ENCODE measurements at regions not wholly inside any gene's neighbourhood (a gene's known extent, or its start where the extent isn't known, plus 50 kb on each side); places are given as distances from the start of the nearest gene placed in this dataset.

GRCh38 chr6:4415549-4415948, 280.2 kb upstream of the ECI2 start:
- Histone ChIP-seq H3K27me3 (ENCODE audit: insufficient read depth) (no peaks in the 10 kb centered on the region), H3K36me3 (ENCODE audit: insufficient read depth) (no peaks in the 10 kb centered on the region), H3F3A (replicated peaks; ENCODE audit: low read depth) (no peaks in the 10 kb centered on the region), H3K79me2 (replicated peaks; ENCODE audit: insufficient read depth) (no peaks in the 10 kb centered on the region), H3K4me2 (no peak overlapping the region), H4K20me1 (replicated peaks; ENCODE audit: insufficient read depth) (no peaks in the 10 kb centered on the region), H3K4me3 (no peak overlapping the region), H2AFZ (no peak overlapping the region), H3K27ac (ENCODE audit: low read depth) (no peak overlapping the region), H3K4me1 (ENCODE audit: insufficient read depth) (no peaks in the 10 kb centered on the region), H3K9me2 (ENCODE audit: insufficient read depth) (no peaks in the 10 kb centered on the region)
- Mint-ChIP-seq H3K4me3 (no peak overlapping the region), H3K36me3 (ENCODE audit: low read depth) (no peaks in the 10 kb centered on the region), H3K27me3 (ENCODE audit: insufficient read depth, low read depth, poor library complexity) (no peaks in the 10 kb centered on the region), H3K9me3 (peaks cover 3% of the 10 kb centered on the region; the same call in 2 of the 3 replicates), H3K4me1 (no peaks in the 10 kb centered on the region; the same call in 2 of the 3 replicates), H3K27ac (no peak overlapping the region)
- ATAC-seq (no peak), DNase-seq (ENCODE audit: low spot score) (no peak)
- TF ChIP-seq, protein P1, sequence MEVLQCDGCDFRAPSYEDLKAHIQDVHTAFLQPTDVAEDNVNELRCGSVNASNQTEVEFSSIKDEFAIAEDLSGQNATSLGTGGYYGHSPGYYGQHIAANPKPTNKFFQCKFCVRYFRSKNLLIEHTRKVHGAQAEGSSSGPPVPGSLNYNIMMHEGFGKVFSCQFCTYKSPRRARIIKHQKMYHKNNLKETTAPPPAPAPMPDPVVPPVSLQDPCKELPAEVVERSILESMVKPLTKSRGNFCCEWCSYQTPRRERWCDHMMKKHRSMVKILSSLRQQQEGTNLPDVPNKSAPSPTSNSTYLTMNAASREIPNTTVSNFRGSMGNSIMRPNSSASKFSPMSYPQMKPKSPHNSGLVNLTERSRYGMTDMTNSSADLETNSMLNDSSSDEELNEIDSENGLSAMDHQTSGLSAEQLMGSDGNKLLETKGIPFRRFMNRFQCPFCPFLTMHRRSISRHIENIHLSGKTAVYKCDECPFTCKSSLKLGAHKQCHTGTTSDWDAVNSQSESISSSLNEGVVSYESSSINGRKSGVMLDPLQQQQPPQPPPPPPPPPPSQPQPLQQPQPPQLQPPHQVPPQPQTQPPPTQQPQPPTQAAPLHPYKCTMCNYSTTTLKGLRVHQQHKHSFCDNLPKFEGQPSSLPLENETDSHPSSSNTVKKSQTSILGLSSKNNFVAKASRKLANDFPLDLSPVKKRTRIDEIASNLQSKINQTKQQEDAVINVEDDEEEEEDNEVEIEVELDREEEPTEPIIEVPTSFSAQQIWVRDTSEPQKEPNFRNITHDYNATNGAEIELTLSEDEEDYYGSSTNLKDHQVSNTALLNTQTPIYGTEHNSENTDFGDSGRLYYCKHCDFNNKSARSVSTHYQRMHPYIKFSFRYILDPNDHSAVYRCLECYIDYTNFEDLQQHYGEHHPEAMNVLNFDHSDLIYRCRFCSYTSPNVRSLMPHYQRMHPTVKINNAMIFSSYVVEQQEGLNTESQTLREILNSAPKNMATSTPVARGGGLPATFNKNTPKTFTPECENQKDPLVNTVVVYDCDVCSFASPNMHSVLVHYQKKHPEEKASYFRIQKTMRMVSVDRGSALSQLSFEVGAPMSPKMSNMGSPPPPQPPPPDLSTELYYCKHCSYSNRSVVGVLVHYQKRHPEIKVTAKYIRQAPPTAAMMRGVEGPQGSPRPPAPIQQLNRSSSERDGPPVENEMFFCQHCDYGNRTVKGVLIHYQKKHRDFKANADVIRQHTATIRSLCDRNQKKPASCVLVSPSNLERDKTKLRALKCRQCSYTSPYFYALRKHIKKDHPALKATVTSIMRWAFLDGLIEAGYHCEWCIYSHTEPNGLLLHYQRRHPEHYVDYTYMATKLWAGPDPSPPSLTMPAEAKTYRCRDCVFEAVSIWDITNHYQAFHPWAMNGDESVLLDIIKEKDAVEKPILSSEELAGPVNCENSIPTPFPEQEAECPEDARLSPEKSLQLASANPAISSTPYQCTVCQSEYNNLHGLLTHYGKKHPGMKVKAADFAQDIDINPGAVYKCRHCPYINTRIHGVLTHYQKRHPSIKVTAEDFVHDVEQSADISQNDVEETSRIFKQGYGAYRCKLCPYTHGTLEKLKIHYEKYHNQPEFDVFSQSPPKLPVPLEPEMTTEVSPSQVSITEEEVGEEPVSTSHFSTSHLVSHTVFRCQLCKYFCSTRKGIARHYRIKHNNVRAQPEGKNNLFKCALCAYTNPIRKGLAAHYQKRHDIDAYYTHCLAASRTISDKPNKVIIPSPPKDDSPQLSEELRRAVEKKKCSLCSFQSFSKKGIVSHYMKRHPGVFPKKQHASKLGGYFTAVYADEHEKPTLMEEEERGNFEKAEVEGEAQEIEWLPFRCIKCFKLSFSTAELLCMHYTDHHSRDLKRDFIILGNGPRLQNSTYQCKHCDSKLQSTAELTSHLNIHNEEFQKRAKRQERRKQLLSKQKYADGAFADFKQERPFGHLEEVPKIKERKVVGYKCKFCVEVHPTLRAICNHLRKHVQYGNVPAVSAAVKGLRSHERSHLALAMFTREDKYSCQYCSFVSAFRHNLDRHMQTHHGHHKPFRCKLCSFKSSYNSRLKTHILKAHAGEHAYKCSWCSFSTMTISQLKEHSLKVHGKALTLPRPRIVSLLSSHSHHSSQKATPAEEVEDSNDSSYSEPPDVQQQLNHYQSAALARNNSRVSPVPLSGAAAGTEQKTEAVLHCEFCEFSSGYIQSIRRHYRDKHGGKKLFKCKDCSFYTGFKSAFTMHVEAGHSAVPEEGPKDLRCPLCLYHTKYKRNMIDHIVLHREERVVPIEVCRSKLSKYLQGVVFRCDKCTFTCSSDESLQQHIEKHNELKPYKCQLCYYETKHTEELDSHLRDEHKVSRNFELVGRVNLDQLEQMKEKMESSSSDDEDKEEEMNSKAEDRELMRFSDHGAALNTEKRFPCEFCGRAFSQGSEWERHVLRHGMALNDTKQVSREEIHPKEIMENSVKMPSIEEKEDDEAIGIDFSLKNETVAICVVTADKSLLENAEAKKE (CRISPR knock-in tag; IDR thresholded peaks at IDR 0.05), result no peak
- TF ChIP-seq ZNF331 (CRISPR knock-in tag; IDR thresholded peaks at IDR 0.05; ENCODE audit: low read depth), result no peak
- TF ChIP-seq ZNF114 (CRISPR knock-in tag; IDR thresholded peaks at IDR 0.05), result no peak
- no peak for TF ChIP-seq POLR2AphosphoS5 (IDR thresholded peaks at IDR 0.05; ENCODE audit: low read depth)
- TF ChIP-seq CREB1 (CRISPR knock-in tag; IDR thresholded peaks at IDR 0.05; ENCODE audit: low read depth), result no peak
- TF ChIP-seq ETS1 (IDR thresholded peaks at IDR 0.05), result no peak
- TF ChIP-seq EZH2phosphoT487 (IDR thresholded peaks at IDR 0.05; ENCODE audit: unreplicated experiment), result no peak
- TF ChIP-seq NANOG (IDR thresholded peaks at IDR 0.05; ENCODE audit: borderline replicate concordance), result no peak
- no peak for TF ChIP-seq JUNB (IDR thresholded peaks at IDR 0.05; ENCODE audit: unreplicated experiment)
- TF ChIP-seq EZH2 (IDR thresholded peaks at IDR 0.05; ENCODE audit: low read depth, unreplicated experiment), result no peak
- no peak for TF ChIP-seq STAT1 (IDR thresholded peaks at IDR 0.05; ENCODE audit: unreplicated experiment)
- TF ChIP-seq, protein P2, sequence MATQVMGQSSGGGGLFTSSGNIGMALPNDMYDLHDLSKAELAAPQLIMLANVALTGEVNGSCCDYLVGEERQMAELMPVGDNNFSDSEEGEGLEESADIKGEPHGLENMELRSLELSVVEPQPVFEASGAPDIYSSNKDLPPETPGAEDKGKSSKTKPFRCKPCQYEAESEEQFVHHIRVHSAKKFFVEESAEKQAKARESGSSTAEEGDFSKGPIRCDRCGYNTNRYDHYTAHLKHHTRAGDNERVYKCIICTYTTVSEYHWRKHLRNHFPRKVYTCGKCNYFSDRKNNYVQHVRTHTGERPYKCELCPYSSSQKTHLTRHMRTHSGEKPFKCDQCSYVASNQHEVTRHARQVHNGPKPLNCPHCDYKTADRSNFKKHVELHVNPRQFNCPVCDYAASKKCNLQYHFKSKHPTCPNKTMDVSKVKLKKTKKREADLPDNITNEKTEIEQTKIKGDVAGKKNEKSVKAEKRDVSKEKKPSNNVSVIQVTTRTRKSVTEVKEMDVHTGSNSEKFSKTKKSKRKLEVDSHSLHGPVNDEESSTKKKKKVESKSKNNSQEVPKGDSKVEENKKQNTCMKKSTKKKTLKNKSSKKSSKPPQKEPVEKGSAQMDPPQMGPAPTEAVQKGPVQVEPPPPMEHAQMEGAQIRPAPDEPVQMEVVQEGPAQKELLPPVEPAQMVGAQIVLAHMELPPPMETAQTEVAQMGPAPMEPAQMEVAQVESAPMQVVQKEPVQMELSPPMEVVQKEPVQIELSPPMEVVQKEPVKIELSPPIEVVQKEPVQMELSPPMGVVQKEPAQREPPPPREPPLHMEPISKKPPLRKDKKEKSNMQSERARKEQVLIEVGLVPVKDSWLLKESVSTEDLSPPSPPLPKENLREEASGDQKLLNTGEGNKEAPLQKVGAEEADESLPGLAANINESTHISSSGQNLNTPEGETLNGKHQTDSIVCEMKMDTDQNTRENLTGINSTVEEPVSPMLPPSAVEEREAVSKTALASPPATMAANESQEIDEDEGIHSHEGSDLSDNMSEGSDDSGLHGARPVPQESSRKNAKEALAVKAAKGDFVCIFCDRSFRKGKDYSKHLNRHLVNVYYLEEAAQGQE (IDR thresholded peaks at IDR 0.05; ENCODE audit: unreplicated experiment), result no peak
- TF ChIP-seq, protein P3, sequence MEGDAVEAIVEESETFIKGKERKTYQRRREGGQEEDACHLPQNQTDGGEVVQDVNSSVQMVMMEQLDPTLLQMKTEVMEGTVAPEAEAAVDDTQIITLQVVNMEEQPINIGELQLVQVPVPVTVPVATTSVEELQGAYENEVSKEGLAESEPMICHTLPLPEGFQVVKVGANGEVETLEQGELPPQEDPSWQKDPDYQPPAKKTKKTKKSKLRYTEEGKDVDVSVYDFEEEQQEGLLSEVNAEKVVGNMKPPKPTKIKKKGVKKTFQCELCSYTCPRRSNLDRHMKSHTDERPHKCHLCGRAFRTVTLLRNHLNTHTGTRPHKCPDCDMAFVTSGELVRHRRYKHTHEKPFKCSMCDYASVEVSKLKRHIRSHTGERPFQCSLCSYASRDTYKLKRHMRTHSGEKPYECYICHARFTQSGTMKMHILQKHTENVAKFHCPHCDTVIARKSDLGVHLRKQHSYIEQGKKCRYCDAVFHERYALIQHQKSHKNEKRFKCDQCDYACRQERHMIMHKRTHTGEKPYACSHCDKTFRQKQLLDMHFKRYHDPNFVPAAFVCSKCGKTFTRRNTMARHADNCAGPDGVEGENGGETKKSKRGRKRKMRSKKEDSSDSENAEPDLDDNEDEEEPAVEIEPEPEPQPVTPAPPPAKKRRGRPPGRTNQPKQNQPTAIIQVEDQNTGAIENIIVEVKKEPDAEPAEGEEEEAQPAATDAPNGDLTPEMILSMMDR (conservative IDR thresholded peaks at IDR 0.05; ENCODE audit: low read depth in 2 of 2), result no peak

Data from GM23338 (cell line).